ENCODE measurements at regions not wholly inside any gene's neighbourhood (a gene's known extent, or its start where the extent isn't known, plus 50 kb on each side); places are given as distances from the start of the nearest gene placed in this dataset.

- no peak for TF ChIP-seq CTCF (IDR thresholded peaks at IDR 0.05)
- H3K4me3 ChIP-seq: no peak overlapping the region
- peaks cover under 1% of the 10 kb centered on the region for H3K9me3 ChIP-seq
- no peaks in the 10 kb centered on the region for H3K4me1 ChIP-seq (ENCODE audit: low read depth)
- no peaks in the 10 kb centered on the region for H3K36me3 ChIP-seq (ENCODE audit: low read depth)
- ATAC-seq (no peak), DNase-seq (no peak)
- intact Hi-C loops (cut with DNase I, micrococcal nuclease): no loop called here
These were observed 104.3 kb upstream of the IGSF1 start for GRCh38 chrX:131393426-131393825.

GRCh38 chrX:131394384-131394783 lies 105.3 kb upstream of the IGSF1 start:
- intact Hi-C loops (cut with DNase I, micrococcal nuclease): no loop called here
- DNase-seq: no peak
- no peak for ATAC-seq
- no peaks in the 10 kb centered on the region for H3K36me3 ChIP-seq (ENCODE audit: low read depth)
- no peak overlapping the region for H3K4me3 ChIP-seq
- H3K9me3 ChIP-seq: no peaks in the 10 kb centered on the region
- no peak for TF ChIP-seq CTCF (IDR thresholded peaks at IDR 0.05)
- no peaks in the 10 kb centered on the region for H3K4me1 ChIP-seq (ENCODE audit: low read depth)

GRCh38 chrX:131397891-131398290 lies 108.8 kb upstream of the IGSF1 start:
- no peak for TF ChIP-seq CTCF (IDR thresholded peaks at IDR 0.05)

GRCh38 chrX:131399678-131400428 lies 110.7 kb upstream of the IGSF1 start:
- Histone ChIP-seq H3K9me3 (no peaks in the 10 kb centered on the region), H3K36me3 (ENCODE audit: low read depth) (no peaks in the 10 kb centered on the region), H3K4me3 (no peak overlapping the region), H3K4me1 (ENCODE audit: low read depth) (no peaks in the 10 kb centered on the region)
- TF ChIP-seq CTCF (IDR thresholded peaks at IDR 0.05): no peak
- intact Hi-C loops (cut with DNase I, micrococcal nuclease): no loop called here
- DNase-seq (no peak), ATAC-seq (no peak)

More at GRCh38 chrX:131397891-131398290, 108.8 kb upstream of the IGSF1 start:
- Histone ChIP-seq H3K4me3 (no peak overlapping the region), H3K4me1 (ENCODE audit: low read depth) (no peaks in the 10 kb centered on the region), H3K9me3 (no peaks in the 10 kb centered on the region), H3K36me3 (ENCODE audit: low read depth) (no peaks in the 10 kb centered on the region)
- intact Hi-C loops (cut with DNase I, micrococcal nuclease): no loop called here
- ATAC-seq (no peak), DNase-seq (no peak)

- no peaks in the 10 kb centered on the region for H3K9me3 ChIP-seq
- ATAC-seq: no peak
- no peak overlapping the region for H3K4me3 ChIP-seq
- intact Hi-C loops (cut with DNase I, micrococcal nuclease): no loop called here
- H3K36me3 ChIP-seq (ENCODE audit: low read depth): no peaks in the 10 kb centered on the region
- no peaks in the 10 kb centered on the region for H3K4me1 ChIP-seq (ENCODE audit: low read depth)
- DNase-seq: no peak
- no peak for TF ChIP-seq CTCF (IDR thresholded peaks at IDR 0.05)
These were observed 113.2 kb upstream of the IGSF1 start for GRCh38 chrX:131402124-131402811.
